ENCODE measurements at regions not wholly inside any gene's neighbourhood (a gene's known extent, or its start where the extent isn't known, plus 50 kb on each side); places are given as distances from the start of the nearest gene placed in this dataset.

DNA sequence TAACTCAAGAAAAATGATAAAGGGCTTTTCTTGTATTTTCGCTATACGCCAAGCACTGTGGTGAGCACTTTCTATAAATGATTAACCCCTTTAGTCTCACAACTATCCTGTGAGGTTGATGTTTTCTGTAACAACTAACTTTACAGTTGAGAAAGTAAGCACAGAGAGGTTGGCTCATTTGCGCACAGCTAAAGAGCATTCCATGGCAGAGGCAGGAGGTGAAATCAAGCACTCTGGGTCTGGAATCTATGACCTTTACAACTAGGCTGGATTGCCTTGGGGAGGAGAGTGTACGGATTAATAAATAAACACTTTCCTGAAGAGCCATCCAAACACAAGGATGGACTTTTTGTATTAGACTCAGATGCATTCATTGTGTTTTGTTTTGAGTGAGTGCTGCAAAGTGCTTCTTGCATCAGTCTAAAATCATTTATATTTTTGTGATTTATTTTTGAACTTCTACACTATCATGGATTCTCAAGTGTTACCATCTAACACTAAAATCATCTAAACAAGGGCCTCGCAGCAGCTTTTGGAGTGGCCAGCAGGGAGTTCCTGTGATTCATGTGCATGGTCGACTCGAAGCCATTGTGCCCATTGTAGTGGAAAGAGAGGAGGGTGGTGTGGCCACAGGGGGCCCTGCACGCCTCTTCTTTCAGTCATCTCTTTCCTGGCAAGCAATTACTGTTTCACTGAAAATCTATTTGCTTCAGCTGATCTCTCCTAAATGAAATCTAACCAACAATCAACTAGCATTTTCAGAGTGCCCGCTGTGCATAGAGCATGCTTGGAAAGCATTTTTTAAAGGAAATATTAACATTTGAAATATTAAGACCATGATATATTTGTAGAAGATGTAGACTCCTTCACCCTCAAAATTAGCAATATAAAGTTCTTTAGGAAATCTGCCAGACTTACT is 633.4 kb upstream of the COBL start:
- TF ChIP-seq, protein P1, sequence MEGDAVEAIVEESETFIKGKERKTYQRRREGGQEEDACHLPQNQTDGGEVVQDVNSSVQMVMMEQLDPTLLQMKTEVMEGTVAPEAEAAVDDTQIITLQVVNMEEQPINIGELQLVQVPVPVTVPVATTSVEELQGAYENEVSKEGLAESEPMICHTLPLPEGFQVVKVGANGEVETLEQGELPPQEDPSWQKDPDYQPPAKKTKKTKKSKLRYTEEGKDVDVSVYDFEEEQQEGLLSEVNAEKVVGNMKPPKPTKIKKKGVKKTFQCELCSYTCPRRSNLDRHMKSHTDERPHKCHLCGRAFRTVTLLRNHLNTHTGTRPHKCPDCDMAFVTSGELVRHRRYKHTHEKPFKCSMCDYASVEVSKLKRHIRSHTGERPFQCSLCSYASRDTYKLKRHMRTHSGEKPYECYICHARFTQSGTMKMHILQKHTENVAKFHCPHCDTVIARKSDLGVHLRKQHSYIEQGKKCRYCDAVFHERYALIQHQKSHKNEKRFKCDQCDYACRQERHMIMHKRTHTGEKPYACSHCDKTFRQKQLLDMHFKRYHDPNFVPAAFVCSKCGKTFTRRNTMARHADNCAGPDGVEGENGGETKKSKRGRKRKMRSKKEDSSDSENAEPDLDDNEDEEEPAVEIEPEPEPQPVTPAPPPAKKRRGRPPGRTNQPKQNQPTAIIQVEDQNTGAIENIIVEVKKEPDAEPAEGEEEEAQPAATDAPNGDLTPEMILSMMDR (IDR thresholded peaks at IDR 0.05), result peak in 3 of 6 experiments; percentile 13 to 34 (median 22)
- TF ChIP-seq POLR2A (IDR thresholded peaks at IDR 0.05), result no peak

Data from thyroid gland (tissue), 4 donors.